ENCODE measurements at regions not wholly inside any gene's neighbourhood (a gene's known extent, or its start where the extent isn't known, plus 50 kb on each side); places are given as distances from the start of the nearest gene placed in this dataset.

- no peak for TF ChIP-seq CSRNP3 (CRISPR knock-in tag; IDR thresholded peaks at IDR 0.05)
- TF ChIP-seq PPARA (CRISPR knock-in tag; IDR thresholded peaks at IDR 0.05; ENCODE audit: borderline replicate concordance): no peak
- no peak for TF ChIP-seq OSR1 (CRISPR knock-in tag; IDR thresholded peaks at IDR 0.05)
- no peak for TF ChIP-seq ZC3H10 (CRISPR knock-in tag; IDR thresholded peaks at IDR 0.05)
- no peak for TF ChIP-seq RARB (CRISPR knock-in tag; IDR thresholded peaks at IDR 0.05)
- TF ChIP-seq ZFP3 (CRISPR knock-in tag; IDR thresholded peaks at IDR 0.05): no peak
- no peak for TF ChIP-seq TSHZ2 (CRISPR knock-in tag; IDR thresholded peaks at IDR 0.05)
- TF ChIP-seq ZNF70 (CRISPR knock-in tag; IDR thresholded peaks at IDR 0.05): no peak
- TF ChIP-seq ESRRG (CRISPR knock-in tag; IDR thresholded peaks at IDR 0.05): no peak
- TF ChIP-seq TCF4 (CRISPR knock-in tag; IDR thresholded peaks at IDR 0.05; ENCODE audit: borderline replicate concordance): no peak
- TF ChIP-seq TOX (CRISPR knock-in tag; IDR thresholded peaks at IDR 0.05; ENCODE audit: borderline replicate concordance): no peak
- no peak for TF ChIP-seq POU6F1 (CRISPR knock-in tag; IDR thresholded peaks at IDR 0.05; ENCODE audit: borderline replicate concordance, low read depth)
- TF ChIP-seq ZFP30 (CRISPR knock-in tag; IDR thresholded peaks at IDR 0.05): no peak
- TF ChIP-seq GLIS3 (CRISPR knock-in tag; IDR thresholded peaks at IDR 0.05): no peak
- TF ChIP-seq CSDC2 (CRISPR knock-in tag; IDR thresholded peaks at IDR 0.05): no peak
- no peak for TF ChIP-seq PATZ1 (CRISPR knock-in tag; IDR thresholded peaks at IDR 0.05; ENCODE audit: borderline replicate concordance)
- no peak for TF ChIP-seq ZNF8 (CRISPR knock-in tag; IDR thresholded peaks at IDR 0.05)
- no peak for TF ChIP-seq BACH2 (CRISPR knock-in tag; IDR thresholded peaks at IDR 0.05; ENCODE audit: borderline replicate concordance)
- no peak for TF ChIP-seq ZNF565 (CRISPR knock-in tag; conservative IDR thresholded peaks at IDR 0.05; ENCODE audit: low read depth)
- ATAC-seq: no peak
Measured at GRCh38 chr20:50385733-50386640, 124.2 kb upstream of the PTPN1 start.

- no peak for TF ChIP-seq CSDC2 (CRISPR knock-in tag; IDR thresholded peaks at IDR 0.05)
- TF ChIP-seq ZFP3 (CRISPR knock-in tag; IDR thresholded peaks at IDR 0.05): no peak
- no peak for TF ChIP-seq ARNTL (CRISPR knock-in tag; IDR thresholded peaks at IDR 0.05; ENCODE audit: borderline replicate concordance, low read depth)
- TF ChIP-seq ESRRG (CRISPR knock-in tag; IDR thresholded peaks at IDR 0.05): no peak
- TF ChIP-seq ISL1 (CRISPR knock-in tag; IDR thresholded peaks at IDR 0.05): no peak
- TF ChIP-seq PATZ1 (CRISPR knock-in tag; IDR thresholded peaks at IDR 0.05; ENCODE audit: borderline replicate concordance): no peak
- TF ChIP-seq RARB (CRISPR knock-in tag; IDR thresholded peaks at IDR 0.05): no peak
- no peak for ATAC-seq
Measured at GRCh38 chr20:50386641-50386960, 123.6 kb upstream of the PTPN1 start.

All from SK-N-SH treated with all-trans-retinoic acid at 6 μM for 48 hours (cell line).